ENCODE measurements at regions not wholly inside any gene's neighbourhood (a gene's known extent, or its start where the extent isn't known, plus 50 kb on each side); places are given as distances from the start of the nearest gene placed in this dataset.

DNA sequence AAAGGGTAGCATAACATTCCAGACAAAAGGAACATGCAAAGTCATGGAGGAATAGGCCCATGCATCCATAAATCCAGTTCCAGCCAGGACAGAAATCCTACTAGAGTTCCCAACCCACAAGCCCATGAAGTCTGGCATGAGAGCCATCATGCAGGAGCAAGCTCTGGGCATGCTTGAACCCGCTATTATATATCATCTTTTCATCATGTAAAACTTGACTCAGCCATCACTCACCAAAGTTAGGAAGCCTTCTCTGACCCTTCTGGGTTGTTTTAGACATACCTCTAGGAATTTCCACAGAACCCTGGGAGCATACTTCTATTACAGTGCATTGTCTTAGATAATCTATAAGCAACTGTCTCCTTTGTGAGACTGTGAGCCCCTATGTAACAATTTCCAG is 293.0 kb upstream of the NPSR1 start:
- TF ChIP-seq, protein P1, sequence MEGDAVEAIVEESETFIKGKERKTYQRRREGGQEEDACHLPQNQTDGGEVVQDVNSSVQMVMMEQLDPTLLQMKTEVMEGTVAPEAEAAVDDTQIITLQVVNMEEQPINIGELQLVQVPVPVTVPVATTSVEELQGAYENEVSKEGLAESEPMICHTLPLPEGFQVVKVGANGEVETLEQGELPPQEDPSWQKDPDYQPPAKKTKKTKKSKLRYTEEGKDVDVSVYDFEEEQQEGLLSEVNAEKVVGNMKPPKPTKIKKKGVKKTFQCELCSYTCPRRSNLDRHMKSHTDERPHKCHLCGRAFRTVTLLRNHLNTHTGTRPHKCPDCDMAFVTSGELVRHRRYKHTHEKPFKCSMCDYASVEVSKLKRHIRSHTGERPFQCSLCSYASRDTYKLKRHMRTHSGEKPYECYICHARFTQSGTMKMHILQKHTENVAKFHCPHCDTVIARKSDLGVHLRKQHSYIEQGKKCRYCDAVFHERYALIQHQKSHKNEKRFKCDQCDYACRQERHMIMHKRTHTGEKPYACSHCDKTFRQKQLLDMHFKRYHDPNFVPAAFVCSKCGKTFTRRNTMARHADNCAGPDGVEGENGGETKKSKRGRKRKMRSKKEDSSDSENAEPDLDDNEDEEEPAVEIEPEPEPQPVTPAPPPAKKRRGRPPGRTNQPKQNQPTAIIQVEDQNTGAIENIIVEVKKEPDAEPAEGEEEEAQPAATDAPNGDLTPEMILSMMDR (IDR thresholded peaks at IDR 0.05; ENCODE audit: unreplicated experiment), result no peak
- no peaks in the 10 kb centered on the region for H3K4me1 Mint-ChIP-seq
- no peak overlapping the region for H3K27ac Mint-ChIP-seq
- no peaks in the 10 kb centered on the region for H3K27me3 Mint-ChIP-seq (ENCODE audit: low read depth)
- H3K4me3 Mint-ChIP-seq, result no peak overlapping the region
- H3K36me3 Mint-ChIP-seq, result no peaks in the 10 kb centered on the region
- no peaks in the 10 kb centered on the region for H3K9me3 Mint-ChIP-seq
- DNase-seq (ENCODE audit: low spot score in 2 of 2, unreplicated experiment in 2 of 2), result no peak

DNA sequence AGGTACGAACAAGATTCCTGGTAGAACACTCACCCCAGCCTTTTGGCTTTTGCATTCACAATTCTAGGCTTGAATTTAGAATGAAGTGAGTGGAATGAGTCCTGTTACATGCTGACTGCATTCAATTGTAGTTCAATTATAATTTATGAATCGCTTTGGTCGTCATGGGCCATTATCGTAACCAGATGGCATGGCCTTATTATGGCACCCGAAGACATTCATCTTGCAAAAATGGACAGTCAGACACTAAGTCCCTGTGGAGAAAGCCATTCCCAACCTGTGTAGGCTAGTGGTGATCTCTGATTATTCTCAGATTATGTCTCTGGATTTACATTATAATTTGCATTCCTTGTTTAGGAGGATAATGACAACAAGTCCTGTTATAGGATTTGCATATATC is 292.4 kb upstream of the NPSR1 start:
- H3K4me3 Mint-ChIP-seq, result no peak overlapping the region
- no peak overlapping the region for H3K27ac Mint-ChIP-seq
- TF ChIP-seq, protein P1 (IDR thresholded peaks at IDR 0.05; ENCODE audit: unreplicated experiment), result no peak
- DNase-seq (ENCODE audit: low spot score in 2 of 2, unreplicated experiment in 2 of 2), result no peak
- no peaks in the 10 kb centered on the region for H3K36me3 Mint-ChIP-seq
- no peaks in the 10 kb centered on the region for H3K4me1 Mint-ChIP-seq
- no peaks in the 10 kb centered on the region for H3K27me3 Mint-ChIP-seq (ENCODE audit: low read depth)
- H3K9me3 Mint-ChIP-seq, result no peaks in the 10 kb centered on the region

DNA sequence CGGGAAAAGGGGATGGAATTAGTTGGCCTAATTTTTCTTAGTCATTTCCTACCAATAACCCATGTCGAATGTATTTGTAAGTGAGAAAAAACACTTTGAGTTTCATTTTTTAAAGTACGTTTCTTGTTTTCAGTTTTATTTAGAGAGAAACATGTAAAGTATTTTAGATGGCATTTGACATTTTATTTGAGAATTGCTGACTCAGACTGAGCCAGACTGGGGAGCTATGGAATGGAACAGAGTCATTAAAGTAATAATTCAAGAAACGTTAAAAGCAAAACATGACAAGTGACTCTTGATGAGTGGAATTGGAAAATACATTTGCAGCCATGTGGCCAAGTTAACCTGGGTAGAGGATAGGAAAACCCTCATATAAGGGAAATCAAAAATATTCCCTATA is 286.1 kb upstream of the NPSR1 start:
- no peak for DNase-seq (ENCODE audit: low spot score in 2 of 2, unreplicated experiment in 2 of 2)
- TF ChIP-seq, protein P1 (IDR thresholded peaks at IDR 0.05; ENCODE audit: unreplicated experiment), result no peak
- no peak overlapping the region for H3K4me3 Mint-ChIP-seq
- no peak overlapping the region for H3K27ac Mint-ChIP-seq
- H3K4me1 Mint-ChIP-seq, result no peaks in the 10 kb centered on the region
- no peaks in the 10 kb centered on the region for H3K27me3 Mint-ChIP-seq (ENCODE audit: low read depth)
- H3K36me3 Mint-ChIP-seq, result no peaks in the 10 kb centered on the region
- H3K9me3 Mint-ChIP-seq, result peaks cover 6% of the 10 kb centered on the region

DNA sequence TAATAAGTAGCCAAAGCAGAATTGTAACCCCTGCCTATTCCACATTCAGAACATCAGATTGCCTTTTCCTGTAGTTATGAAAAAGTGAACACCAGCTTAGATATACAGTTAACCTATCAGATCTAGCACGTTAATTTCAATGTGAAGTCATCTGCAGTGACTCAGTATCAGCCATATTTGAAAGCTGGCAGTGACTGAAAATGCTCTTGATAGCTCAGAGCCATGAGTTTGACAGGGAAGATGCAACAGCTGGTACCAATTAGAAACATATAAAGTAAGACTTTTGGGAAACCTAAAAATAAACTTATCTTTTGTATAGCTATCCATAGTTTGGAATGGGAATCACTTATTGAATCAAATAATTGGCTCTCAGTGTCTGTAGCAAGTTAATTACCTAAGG is 284.1 kb upstream of the NPSR1 start:
- H3K27me3 Mint-ChIP-seq (ENCODE audit: low read depth), result no peaks in the 10 kb centered on the region
- no peaks in the 10 kb centered on the region for H3K4me1 Mint-ChIP-seq
- H3K36me3 Mint-ChIP-seq, result no peaks in the 10 kb centered on the region
- no peak for DNase-seq (ENCODE audit: low spot score in 2 of 2, unreplicated experiment in 2 of 2)
- H3K9me3 Mint-ChIP-seq, result peaks cover 18% of the 10 kb centered on the region
- H3K27ac Mint-ChIP-seq, result no peak overlapping the region
- no peak overlapping the region for H3K4me3 Mint-ChIP-seq
- TF ChIP-seq, protein P1 (IDR thresholded peaks at IDR 0.05; ENCODE audit: unreplicated experiment), result no peak

DNA sequence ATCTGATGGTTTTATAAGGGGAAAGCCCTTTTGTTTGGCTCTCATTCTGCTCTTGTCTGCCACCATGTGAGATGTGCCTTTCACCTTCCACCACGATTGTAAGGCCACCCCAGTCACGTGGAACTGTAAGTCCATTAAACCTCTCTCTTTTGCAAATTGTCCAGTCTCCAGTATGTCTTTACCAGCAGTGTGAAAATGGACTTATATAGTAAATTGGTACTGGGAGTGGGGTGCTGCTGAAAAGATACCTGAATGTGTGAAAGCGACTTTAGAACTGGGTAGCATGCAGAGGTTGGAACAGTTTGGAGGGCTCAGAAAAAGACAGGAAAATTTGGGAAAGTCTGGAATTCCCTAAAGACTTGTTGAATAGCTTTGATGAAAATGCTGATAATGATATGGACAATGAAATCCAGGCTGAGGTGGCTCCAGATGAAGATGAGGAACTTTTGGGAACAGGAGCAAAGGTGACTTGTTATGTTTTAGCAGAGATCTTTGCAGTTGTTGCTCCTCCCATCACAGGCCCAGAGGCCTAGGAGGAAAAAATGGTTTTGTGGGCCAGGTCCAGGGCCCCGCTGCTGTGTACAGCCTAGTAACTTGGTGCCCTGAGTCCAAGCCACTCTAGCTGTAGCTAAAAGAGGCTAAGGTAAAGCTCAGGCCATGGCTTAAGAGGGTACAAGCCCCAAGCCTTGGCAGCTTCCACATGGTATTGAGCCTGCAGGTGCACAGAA is 275.7 kb upstream of the NPSR1 start:
- Mint-ChIP-seq H3K4me3 (no peak overlapping the region), H3K4me1 (no peaks in the 10 kb centered on the region), H3K27ac (no peak overlapping the region), H3K27me3 (ENCODE audit: low read depth) (no peaks in the 10 kb centered on the region), H3K9me3 (peaks cover 41% of the 10 kb centered on the region), H3K36me3 (peaks cover 2% of the 10 kb centered on the region)
- TF ChIP-seq, protein P1 (IDR thresholded peaks at IDR 0.05; ENCODE audit: unreplicated experiment), result no peak
- DNase-seq (ENCODE audit: low spot score in 2 of 2, unreplicated experiment in 2 of 2), result no peak

Measured in mesothelial cell of epicardium (in vitro differentiated cells).